Fibroblast of skin of left quadriceps (primary cell): ENCODE measurements at regions not wholly inside any gene's neighbourhood (a gene's known extent, or its start where the extent isn't known, plus 50 kb on each side); places are given as distances from the start of the nearest gene placed in this dataset.
"Not testable (repeated sequence)": the region's sequence is repeated elsewhere in the genome, so short reads cannot be mapped to it uniquely, and the experiment has no call there.

Experiments
- DNase-seq, 2 experiments: peaks; one replicate each; pipeline ENCODE4 v3.0.0-alpha.2; 2013; ENCODE audit warnings: low read depth in 2 of 2

- no peak for DNase-seq
Observed at GRCh38 chr3:1456781-1457311, 364.0 kb downstream of the CNTN6 start.

GRCh38 chr3:1462371-1462770 is 369.5 kb downstream of the CNTN6 start:
- no peak for DNase-seq

GRCh38 chr3:1462856-1463450 is 370.1 kb downstream of the CNTN6 start:
- DNase-seq: no peak

- DNase-seq: not testable (repeated sequence)
Observed at GRCh38 chr3:1465091-1465490, 372.3 kb downstream of the CNTN6 start.

GRCh38 chr3:1468145-1468544 is 375.3 kb downstream of the CNTN6 start:
- no peak for DNase-seq

GRCh38 chr3:1469248-1469647 is 376.4 kb downstream of the CNTN6 start:
- DNase-seq: no peak

- DNase-seq: no peak
Observed at GRCh38 chr3:1469687-1470086, 376.9 kb downstream of the CNTN6 start.

GRCh38 chr3:1477669-1478068 is 384.8 kb downstream of the CNTN6 start:
- no peak for DNase-seq

- no peak for DNase-seq
Observed at GRCh38 chr3:1495466-1495865, 402.6 kb downstream of the CNTN6 start.

GRCh38 chr3:1499694-1500093 is 406.9 kb downstream of the CNTN6 start:
- no peak for DNase-seq

- DNase-seq: no peak
Observed at GRCh38 chr3:1501406-1502115, 408.7 kb downstream of the CNTN6 start.

- no peak for DNase-seq
Observed at GRCh38 chr3:1506090-1506489, 413.3 kb downstream of the CNTN6 start.

GRCh38 chr3:1513662-1514061 is 420.8 kb downstream of the CNTN6 start:
- no peak for DNase-seq

- DNase-seq: no peak
Observed at GRCh38 chr3:1515882-1516281, 423.1 kb downstream of the CNTN6 start.

- no peak for DNase-seq
Observed at GRCh38 chr3:1527786-1528185, 435.0 kb downstream of the CNTN6 start.

GRCh38 chr3:1528621-1529020 is 435.8 kb downstream of the CNTN6 start:
- no peak for DNase-seq

- no peak for DNase-seq
Observed at GRCh38 chr3:1529676-1530075, 436.9 kb downstream of the CNTN6 start.

- no peak for DNase-seq
Observed at GRCh38 chr3:1531981-1532380, 439.2 kb downstream of the CNTN6 start.

GRCh38 chr3:1532935-1533606 is 440.2 kb downstream of the CNTN6 start:
- no peak for DNase-seq

- no peak for DNase-seq
Observed at GRCh38 chr3:1533763-1534162, 440.9 kb downstream of the CNTN6 start.

GRCh38 chr3:1534252-1534651 is 441.4 kb downstream of the CNTN6 start:
- DNase-seq: no peak

- DNase-seq: no peak
Observed at GRCh38 chr3:1535361-1535760, 442.5 kb downstream of the CNTN6 start.

- DNase-seq: no peak
Observed at GRCh38 chr3:1540686-1541085, 447.9 kb downstream of the CNTN6 start.
